Endothelial cell of umbilical vein (primary cell): ENCODE measurements at regions not wholly inside any gene's neighbourhood (a gene's known extent, or its start where the extent isn't known, plus 50 kb on each side); places are given as distances from the start of the nearest gene placed in this dataset.

Source experiments
- MAX ChIP-seq: IDR thresholded peaks from 2 replicates; pipeline ENCODE4 v1.6.1; 2011; ENCODE audit not compliant: insufficient read depth, insufficient read length
- MYC ChIP-seq: IDR thresholded peaks from one replicate; pipeline ENCODE4 v1.6.1; 2011; ENCODE audit warnings: mild to moderate bottlenecking, low read depth, low read length
- POLR2AphosphoS5 ChIP-seq: IDR thresholded peaks from 2 replicates; pipeline ENCODE4 v1.6.1; 2012; ENCODE audit warnings: low read depth, mild to moderate bottlenecking, control low read depth, low read length, moderate library complexity; ENCODE audit not compliant: insufficient read depth

- TF ChIP-seq MAX: no peak
- TF ChIP-seq MYC: no peak
- no peak for TF ChIP-seq POLR2AphosphoS5
These were observed 107.1 kb upstream of the POU3F3 start for GRCh38 chr2:104746858-104747257.
